Jurkat, Clone E6-1 (cell line): ENCODE measurements at regions not wholly inside any gene's neighbourhood (a gene's known extent, or its start where the extent isn't known, plus 50 kb on each side); places are given as distances from the start of the nearest gene placed in this dataset.

Experiments
- DNase-seq: peaks from one replicate; pipeline ENCODE4 v3.0.0-alpha.2; 2011; ENCODE audit warnings: low read depth, low spot score
- H3K4me3 ChIP-seq: 2 replicates; pipeline ENCODE4 v1.5.1; 2011; ENCODE audit warnings: mild to moderate bottlenecking, low read length, control low read depth, moderate library complexity

GRCh38 chr6:56407883-56408410, 160.6 kb upstream of the COL21A1 start:
- no peak for DNase-seq
- H3K4me3 ChIP-seq, result no peak overlapping the region

- DNase-seq, result no peak
These were observed 159.2 kb upstream of the COL21A1 start for GRCh38 chr6:56406276-56407269.

DNA sequence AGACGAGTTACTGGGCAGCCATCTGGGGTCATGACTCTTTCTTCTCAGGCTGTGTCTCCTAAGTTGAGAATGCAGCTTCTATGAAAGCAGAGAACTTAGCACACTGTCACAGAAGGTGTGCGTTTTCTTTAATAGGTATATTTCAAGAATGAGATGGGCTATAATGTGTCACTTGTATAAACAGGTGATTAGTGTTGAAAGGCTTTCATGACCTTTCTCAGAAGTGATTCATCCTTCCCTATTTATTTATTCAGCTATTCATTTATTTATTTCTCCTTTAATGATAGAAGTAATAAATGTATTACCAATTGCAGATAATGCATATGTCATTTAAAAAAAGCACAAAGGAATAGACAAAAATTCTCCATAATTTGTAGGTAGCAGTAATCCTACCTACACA, 157.2 kb upstream of the COL21A1 start:
- no peak for DNase-seq
- no peak overlapping the region for H3K4me3 ChIP-seq

More at GRCh38 chr6:56406276-56407269, 159.2 kb upstream of the COL21A1 start:
- no peak overlapping the region for H3K4me3 ChIP-seq

DNA sequence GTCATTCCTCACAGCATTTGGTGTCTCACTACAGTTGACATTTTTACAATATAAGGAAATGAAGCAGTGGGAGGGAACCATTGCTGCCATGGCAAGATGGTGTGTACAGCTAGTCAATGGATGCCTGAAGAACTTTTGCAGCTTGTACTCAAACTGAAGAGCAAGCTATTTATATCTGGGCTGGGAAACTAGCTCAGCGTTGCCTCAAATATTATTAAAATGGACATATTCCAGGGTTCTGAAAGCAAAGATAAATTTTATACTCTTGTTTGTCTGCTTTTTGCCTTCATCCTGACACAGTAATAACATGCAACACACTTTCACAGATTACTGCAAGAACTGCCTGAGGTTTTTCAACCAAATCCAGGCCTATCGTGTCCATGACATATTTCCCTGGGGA, 156.4 kb upstream of the COL21A1 start:
- no peak overlapping the region for H3K4me3 ChIP-seq
- no peak for DNase-seq

- no peak for DNase-seq
- H3K4me3 ChIP-seq, result no peak overlapping the region
These were observed 154.2 kb upstream of the COL21A1 start for GRCh38 chr6:56401477-56402070.

DNA sequence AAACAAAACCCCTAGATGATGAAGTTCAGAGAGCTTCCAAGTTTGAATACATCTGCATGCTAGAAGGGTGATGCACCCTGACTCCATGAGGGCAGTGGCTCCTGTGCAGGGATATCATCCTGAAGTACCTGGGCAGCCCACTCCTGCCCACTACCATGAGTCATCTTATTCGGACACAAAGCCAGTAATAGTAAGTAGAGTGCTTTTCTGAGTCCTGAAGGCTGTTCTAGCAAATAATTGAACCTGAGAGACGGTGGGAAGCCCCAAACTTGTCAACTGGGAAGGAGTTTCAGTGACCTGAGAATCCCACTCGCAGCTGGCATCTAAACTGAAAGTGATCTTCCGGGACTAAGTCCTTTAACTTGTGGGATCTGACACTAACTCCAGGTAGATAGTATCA, 152.9 kb upstream of the COL21A1 start:
- DNase-seq, result no peak
- no peak overlapping the region for H3K4me3 ChIP-seq

GRCh38 chr6:56399672-56400263, 152.4 kb upstream of the COL21A1 start:
- no peak for DNase-seq

DNA sequence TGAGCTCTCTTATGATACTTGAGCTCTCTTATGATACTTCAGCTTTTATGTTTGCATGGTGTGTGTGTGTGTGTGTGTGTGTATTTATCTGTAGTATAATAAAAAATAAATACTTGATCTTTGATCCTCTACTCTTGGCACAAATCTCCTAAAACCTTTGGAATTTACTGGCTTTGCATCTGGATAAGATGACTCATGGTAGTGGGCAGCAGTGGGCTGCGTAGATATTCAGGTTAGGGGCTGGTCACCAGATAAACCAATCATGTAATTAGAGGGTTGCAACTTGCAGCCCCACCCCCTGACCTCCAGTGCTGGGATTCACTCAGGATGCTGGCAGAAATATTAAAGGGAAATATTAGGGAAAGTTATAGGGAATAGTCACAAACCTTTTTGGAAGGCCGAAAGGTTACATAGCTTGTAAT, 151.9 kb upstream of the COL21A1 start:
- H3K4me3 ChIP-seq, result no peak overlapping the region
- DNase-seq, result no peak

More at GRCh38 chr6:56399672-56400263, 152.4 kb upstream of the COL21A1 start:
- H3K4me3 ChIP-seq, result no peak overlapping the region

DNA sequence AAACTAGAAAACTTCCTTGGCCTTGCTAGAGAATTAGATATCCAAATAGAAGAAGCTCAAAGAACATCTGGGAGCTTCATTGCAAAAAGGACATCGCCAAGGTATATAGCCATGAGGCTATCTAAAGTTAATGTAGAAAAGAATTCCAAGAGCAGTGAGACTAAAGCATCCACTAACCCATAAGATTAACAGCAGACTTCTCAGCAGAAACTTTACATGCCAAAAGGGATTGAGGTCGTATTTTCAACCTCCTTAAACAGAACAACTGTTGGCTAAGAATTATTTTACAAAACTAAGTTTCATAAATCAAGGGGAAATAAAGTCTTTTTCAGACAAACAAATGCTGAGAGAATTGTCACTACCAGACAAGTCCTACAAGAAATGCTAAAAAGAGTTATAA, 149.1 kb upstream of the COL21A1 start:
- no peak for DNase-seq
- H3K4me3 ChIP-seq, result no peak overlapping the region

- no peak overlapping the region for H3K4me3 ChIP-seq
- DNase-seq, result peak; percentile 16
These were observed 146.5 kb upstream of the COL21A1 start for GRCh38 chr6:56393615-56394612.

GRCh38 chr6:56388415-56388755, 141.0 kb upstream of the COL21A1 start:
- no peak overlapping the region for H3K4me3 ChIP-seq
- no peak for DNase-seq

- no peak overlapping the region for H3K4me3 ChIP-seq
These were observed 140.4 kb upstream of the COL21A1 start for GRCh38 chr6:56387621-56388414.

GRCh38 chr6:56386717-56387116, 139.3 kb upstream of the COL21A1 start:
- no peak overlapping the region for H3K4me3 ChIP-seq
- no peak for DNase-seq

More at GRCh38 chr6:56387621-56388414, 140.4 kb upstream of the COL21A1 start:
- DNase-seq, result no peak

- no peak for DNase-seq
- no peak overlapping the region for H3K4me3 ChIP-seq
These were observed 138.7 kb upstream of the COL21A1 start for GRCh38 chr6:56385981-56386593.

DNA sequence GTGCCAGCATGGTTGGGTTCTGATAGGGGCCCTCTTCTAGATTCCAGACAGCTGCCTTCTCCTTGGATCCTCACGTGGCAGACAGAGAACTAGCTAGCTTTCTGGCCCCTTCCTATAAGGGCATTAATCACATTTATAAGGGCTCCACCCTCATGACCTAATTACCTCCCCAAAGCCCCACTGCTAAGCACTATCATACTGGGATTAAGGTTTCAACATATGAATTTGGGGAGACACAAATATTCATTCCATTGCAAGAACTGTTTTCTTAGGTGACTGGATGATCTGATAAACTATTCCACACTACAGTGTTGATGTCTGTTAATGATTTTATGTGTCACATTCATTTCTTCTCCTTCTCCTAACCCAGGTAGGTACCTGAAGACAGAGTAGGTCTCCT, 135.8 kb upstream of the COL21A1 start:
- no peak for DNase-seq
- H3K4me3 ChIP-seq, result no peak overlapping the region

- H3K4me3 ChIP-seq, result no peak overlapping the region
- no peak for DNase-seq
These were observed 135.1 kb upstream of the COL21A1 start for GRCh38 chr6:56382416-56382940.

- no peak for DNase-seq
- H3K4me3 ChIP-seq, result no peak overlapping the region
These were observed 134.4 kb upstream of the COL21A1 start for GRCh38 chr6:56381801-56382251.
